Omental fat pad (tissue), 3 donors: ENCODE measurements at regions not wholly inside any gene's neighbourhood (a gene's known extent, or its start where the extent isn't known, plus 50 kb on each side); places are given as distances from the start of the nearest gene placed in this dataset. TPM values are rescaled to one million over a fixed set of nuclear protein-coding genes. Genes with fewer than 3 reads are reported as not detected.

Experiments used
- ATAC-seq: fragments of 150-250 bp; one replicate; pipeline ENCODE4 v1.9.1; 2016; ENCODE audit warnings: mild to moderate bottlenecking, moderate library complexity; ENCODE audit not compliant: low FRiP score
- DNase-seq: peaks from one replicate; pipeline ENCODE4 v3.0.0-alpha.2; 2019; ENCODE audit warnings: low spot score
- CTCF ChIP-seq, 3 donors: fragments of 450-650 bp; IDR thresholded peaks; one replicate each; pipeline ENCODE4 v1.5.1; 2016 to 2017; ENCODE audit warnings: antibody characterized with exemption in 3 of 3, mild to moderate bottlenecking in 3 of 3, moderate library complexity in 2 of 3
- small RNA-seq: library from RNA; depleted of rRNA; stranded (forward); fragments of <200 nt; gene quantifications from one replicate; pipeline ENCODE3, GENCODE V24; 2016

GRCh38 chr5:98992552-98992951 lies 63.7 kb upstream of the CHD1 start:
- TF ChIP-seq CTCF (IDR thresholded peaks at IDR 0.05): no peak
- no peak for ATAC-seq
- no peak for DNase-seq

- no peak for ATAC-seq
These were observed 60.9 kb upstream of the CHD1 start for GRCh38 chr5:98989727-98990126.

GRCh38 chr5:98986587-98986986 lies 57.8 kb upstream of the CHD1 start:
- ATAC-seq: no peak
- no peak for DNase-seq
- no peak for TF ChIP-seq CTCF (IDR thresholded peaks at IDR 0.05)

More at GRCh38 chr5:98989727-98990126, 60.9 kb upstream of the CHD1 start:
- DNase-seq: no peak
- TF ChIP-seq CTCF (IDR thresholded peaks at IDR 0.05): no peak

- ATAC-seq (no peak), DNase-seq (no peak)
- no peak for TF ChIP-seq CTCF (IDR thresholded peaks at IDR 0.05)
These were observed 54.1 kb upstream of the CHD1 start for GRCh38 chr5:98982880-98983279.

Small RNAs in the stretch of these regions (small RNA-seq; reads per million reads assigned to genes)
- gene MTND4LP5 (not detected), gene RF00019 (not detected), gene RNU6-1119P (not detected)
